HCT116 (cell line): ENCODE measurements at regions not wholly inside any gene's neighbourhood (a gene's known extent, or its start where the extent isn't known, plus 50 kb on each side); places are given as distances from the start of the nearest gene placed in this dataset.

Experiments used
- ATAC-seq: fragments of 200-7000 bp; cut with Tn5 transposase; 2 replicates; pipeline ENCODE4 v1.9.1; 2020; ENCODE audit warnings: mild to moderate bottlenecking, moderate library complexity
- BruUV-seq: library from RNA; stranded (reverse); fragments of 400-500 nt; replicated peaks from 2 replicates; lab custom pipeline; 2021; lab: Mats Ljungman, UMichigan
- CTCF ChIA-PET: fragments of 300-600 bp; sonication (Branson Sonifier 250); formaldehyde crosslinking; loops from one replicate; lab custom pipeline; 2021; ENCODE audit warnings: antibody characterized with exemption; lab: Charles Lee
- POLR2A ChIA-PET: fragments of 300-600, 350-600 bp; sonication (Branson Sonifier 250); formaldehyde crosslinking; loops from one replicate; lab custom pipeline; 2021; ENCODE audit warnings: antibody characterized with exemption; lab: Charles Lee
- RAD21 ChIA-PET, 2 experiments: fragments of 300-600 bp; sonication (Branson Sonifier 250); formaldehyde crosslinking; loops; one replicate each; lab custom pipeline; 2023; ENCODE audit warnings: low total read pairs in 2 of 2; ENCODE audit not compliant: uncharacterized antibody in 2 of 2, unreplicated experiment in 2 of 2, low non-redundant PET in 1 of 2; lab: Charles Lee
- DNase-seq: peaks from one replicate; pipeline ENCODE4 v3.0.0-alpha.2; 2010; ENCODE audit warnings: low read depth, low spot score
- H2AFZ ChIP-seq: fragments of 200-600 bp; shearing (Covaris generic), sonication (generic); 2 replicates; pipeline ENCODE4 v1.6.1; 2017; ENCODE audit warnings: low read depth, mixed run types, mixed read lengths, antibody characterized with exemption, low read length; ENCODE audit not compliant: poor library complexity, severe bottlenecking
- H3K27ac ChIP-seq: 2 replicates; pipeline ENCODE4 v1.5.1; 2012; ENCODE audit warnings: low read depth, low read length
- H3K27me3 ChIP-seq: fragments of 200-600 bp; sonication (generic); 2 replicates; pipeline ENCODE4 v1.6.1; 2016; ENCODE audit warnings: mixed run types, low read length, mixed read lengths; ENCODE audit not compliant: insufficient read depth
- H3K36me3 ChIP-seq, 2 experiments: fragments of 200-500 bp in 1 of 2; fragments of 200-600 bp in 1 of 2; sonication (Bioruptor generic) in 1 of 2; sonication (generic) in 1 of 2; 2 replicates each; pipeline versions ENCODE4 v1.5.1 to v1.6.1; 2014 to 2016; ENCODE audit warnings: low read length in 2 of 2, inconsistent platforms in 1 of 2, mixed read lengths in 1 of 2, mixed run types in 1 of 2; ENCODE audit not compliant: insufficient read depth in 2 of 2, control insufficient read depth in 1 of 2
- H3K4me1 ChIP-seq, 2 experiments: fragments of 200-600 bp in 1 of 2; sonication (generic) in 1 of 2; 2 replicates each; pipeline versions ENCODE4 v1.5.1 to v1.6.1; 2012 to 2017; ENCODE audit warnings: low read length in 2 of 2, inconsistent platforms in 1 of 2, mild to moderate bottlenecking in 1 of 2, mixed read lengths in 1 of 2, mixed run types in 1 of 2, moderate library complexity in 1 of 2; ENCODE audit not compliant: insufficient read depth in 2 of 2, control insufficient read depth in 1 of 2
- H3K4me2 ChIP-seq: fragments of 200-600 bp; sonication (generic); 2 replicates; pipeline ENCODE4 v1.6.1; 2017; ENCODE audit warnings: mixed run types, low read length, mixed read lengths
- H3K4me3 ChIP-seq, 2 experiments: fragments of 200-600 bp in 1 of 2; sonication (generic) in 1 of 2; replicated peaks in 1 of 2; 2 replicates each; pipeline ENCODE4 v1.5.1; 2011 to 2016; ENCODE audit warnings: low read length in 2 of 2, control low read depth in 1 of 2, low read depth in 1 of 2, mild to moderate bottlenecking in 1 of 2, mixed read lengths in 1 of 2, mixed run types in 1 of 2
- H3K79me2 ChIP-seq: fragments of 200-600 bp; sonication (generic); 2 replicates; pipeline ENCODE4 v1.6.1; 2017; ENCODE audit warnings: mild to moderate bottlenecking, mixed run types, low read length, moderate library complexity, mixed read lengths; ENCODE audit not compliant: insufficient read depth
- H3K9ac ChIP-seq: fragments of 200-600 bp; sonication (generic); 2 replicates; pipeline ENCODE4 v1.6.1; 2016; ENCODE audit warnings: low read length, mixed read lengths
- H3K9me2 ChIP-seq: fragments of 200-600 bp; sonication (generic), shearing (Covaris generic); 2 replicates; pipeline ENCODE4 v1.6.1; 2017; ENCODE audit warnings: mixed run types, mild to moderate bottlenecking, moderate library complexity; ENCODE audit not compliant: insufficient read depth
- H3K9me3 ChIP-seq, 2 experiments: fragments of 200-500 bp in 1 of 2; fragments of 200-600 bp in 1 of 2; sonication (Bioruptor generic) in 1 of 2; sonication (generic) in 1 of 2; 2 replicates each; pipeline ENCODE4 v1.6.1; 2014 to 2017; ENCODE audit warnings: low read length in 2 of 2, mixed read lengths in 2 of 2, inconsistent platforms in 1 of 2, low read depth in 1 of 2, mild to moderate bottlenecking in 1 of 2, mixed run types in 1 of 2, moderate library complexity in 1 of 2; ENCODE audit not compliant: control insufficient read depth in 1 of 2, insufficient read depth in 1 of 2
- H4K20me1 ChIP-seq: fragments of 200-600 bp; sonication (generic), shearing (Covaris generic); 2 replicates; pipeline ENCODE4 v1.6.1; 2017; ENCODE audit warnings: mixed run types, mild to moderate bottlenecking, moderate library complexity; ENCODE audit not compliant: insufficient read depth
- ATF3 ChIP-seq: IDR thresholded peaks from 2 replicates; pipeline ENCODE4 v1.6.1; 2012
- CBX3 ChIP-seq: IDR thresholded peaks from 2 replicates; pipeline ENCODE4 v1.6.1; 2012; ENCODE audit warnings: low read depth
- CEBPB ChIP-seq: IDR thresholded peaks from 2 replicates; pipeline ENCODE4 v1.6.1; 2012; ENCODE audit warnings: low read depth
- CTCF ChIP-seq, 3 experiments: fragments of 200-600 bp in 1 of 3; sonication (generic) in 1 of 3; IDR thresholded peaks in 2 of 3; conservative IDR thresholded peaks in 1 of 3; 2 replicates each; pipeline ENCODE4 v1.5.1; 2012 to 2017; ENCODE audit warnings: low read depth in 2 of 3, low read length in 2 of 3, antibody characterized with exemption in 1 of 3, borderline replicate concordance in 1 of 3, control low read depth in 1 of 3, mild to moderate bottlenecking in 1 of 3, mixed read lengths in 1 of 3, mixed run types in 1 of 3, moderate library complexity in 1 of 3; ENCODE audit not compliant: insufficient read depth in 1 of 3
- ELF1 ChIP-seq: IDR thresholded peaks from 2 replicates; pipeline ENCODE4 v1.6.1; 2012; ENCODE audit warnings: low read depth, borderline replicate concordance
- FOSL1 ChIP-seq: IDR thresholded peaks from 2 replicates; pipeline ENCODE4 v1.6.1; 2012; ENCODE audit warnings: low read depth
- REST ChIP-seq: IDR thresholded peaks from 2 replicates; pipeline ENCODE4 v1.6.1; 2012; ENCODE audit warnings: low read depth
- SP1 ChIP-seq: IDR thresholded peaks from 2 replicates; pipeline ENCODE4 v1.6.1; 2012; ENCODE audit warnings: low read depth
- SRF ChIP-seq: IDR thresholded peaks from 2 replicates; pipeline ENCODE4 v1.6.1; 2012; ENCODE audit warnings: low read depth
- YY1 ChIP-seq: IDR thresholded peaks from 2 replicates; pipeline ENCODE4 v1.6.1; 2011; ENCODE audit warnings: low read length, low read depth, moderate library complexity, mild to moderate bottlenecking; ENCODE audit not compliant: insufficient replicate concordance; ENCODE audit errors: extremely low read depth
- ZFX ChIP-seq: fragments of 450-650 bp; IDR thresholded peaks from 2 replicates; pipeline ENCODE4 v1.6.1; 2017
- ZNF274 ChIP-seq: fragments of 200-500 bp; sonication (Bioruptor generic); IDR thresholded peaks from 2 replicates; pipeline ENCODE4 v1.6.1; 2014; ENCODE audit warnings: mild to moderate bottlenecking, low read depth, low read length, inconsistent platforms
- intact Hi-C: fragments of 100-400 bp; cut with micrococcal nuclease; formaldehyde crosslinking; loops from 2 replicates; pipeline ENCODE4 v1.10.0; 2022

GRCh38 chr5:6868575-6869215 lies 155.5 kb downstream of the TENT4A start:
- ATAC-seq (no peak), DNase-seq (no peak)
- TF ChIP-seq ZFX, result no peak
- no peak for TF ChIP-seq REST
- no peak for TF ChIP-seq SRF
- no peak for TF ChIP-seq FOSL1
- no peak for TF ChIP-seq ZNF274
- no peak for TF ChIP-seq CBX3
- no peak for TF ChIP-seq CTCF (IDR thresholded peaks at IDR 0.05 in 2 of 3, conservative IDR thresholded peaks at IDR 0.05 in 1 of 3; ENCODE audit: borderline replicate concordance in 1 of 3, insufficient read depth in 1 of 3, low read depth in 2 of 3, low read length in 2 of 3)
- TF ChIP-seq YY1, result no peak
- no peak for TF ChIP-seq CEBPB
- TF ChIP-seq SP1, result no peak
- no peak for TF ChIP-seq ELF1
- TF ChIP-seq ATF3, result no peak
- Histone ChIP-seq H3K4me3 (no peak overlapping the region), H3K9me2 (no peaks in the 10 kb centered on the region), H3K4me2 (no peak overlapping the region), H3K4me1 (no peaks in the 10 kb centered on the region), H3K27ac (no peak overlapping the region), H3K79me2 (no peaks in the 10 kb centered on the region), H3K9me3 (no peaks in the 10 kb centered on the region), H4K20me1 (no peaks in the 10 kb centered on the region), H2AFZ (no peak overlapping the region), H3K27me3 (no peaks in the 10 kb centered on the region; the same call in 1 of the 2 replicates), H3K9ac (no peak overlapping the region), H3K36me3 (no peaks in the 10 kb centered on the region)
- intact Hi-C loops, result no loop called here
- BruUV-seq, result no TSS peak
- POLR2A ChIA-PET, result no interaction called here
- CTCF ChIA-PET, result no interaction called here
- RAD21 ChIA-PET, result no interaction called here
